ENCODE measurements at regions not wholly inside any gene's neighbourhood (a gene's known extent, or its start where the extent isn't known, plus 50 kb on each side); places are given as distances from the start of the nearest gene placed in this dataset.

DNA sequence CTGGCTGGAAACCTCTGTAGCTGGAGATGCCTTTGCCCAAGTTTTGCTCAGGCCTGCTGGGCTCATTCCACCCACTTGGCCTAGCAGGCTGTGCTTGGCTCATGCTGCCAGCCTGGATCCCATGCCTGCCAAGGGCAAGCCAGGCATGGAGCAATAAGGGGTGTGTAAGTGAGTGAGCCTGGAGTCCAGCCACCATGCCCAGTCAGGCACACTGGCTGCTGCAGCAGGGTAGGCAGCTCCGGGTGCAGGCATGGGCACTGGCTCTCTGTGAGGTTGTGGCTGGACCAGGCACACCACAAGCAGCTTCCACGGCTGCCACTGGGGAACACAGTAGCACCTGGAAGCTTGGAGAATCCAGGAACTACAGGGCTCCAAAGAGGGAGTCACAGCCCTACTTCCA, 147.7 kb upstream of the HS6ST1 start:
- H3K36me3 ChIP-seq: no peaks in the 10 kb centered on the region
- no peak overlapping the region for H3K27ac ChIP-seq
- H3K4me3 ChIP-seq: no peak overlapping the region
- TF ChIP-seq POLR2A (IDR thresholded peaks at IDR 0.05): no peak
- TF ChIP-seq, protein P1, sequence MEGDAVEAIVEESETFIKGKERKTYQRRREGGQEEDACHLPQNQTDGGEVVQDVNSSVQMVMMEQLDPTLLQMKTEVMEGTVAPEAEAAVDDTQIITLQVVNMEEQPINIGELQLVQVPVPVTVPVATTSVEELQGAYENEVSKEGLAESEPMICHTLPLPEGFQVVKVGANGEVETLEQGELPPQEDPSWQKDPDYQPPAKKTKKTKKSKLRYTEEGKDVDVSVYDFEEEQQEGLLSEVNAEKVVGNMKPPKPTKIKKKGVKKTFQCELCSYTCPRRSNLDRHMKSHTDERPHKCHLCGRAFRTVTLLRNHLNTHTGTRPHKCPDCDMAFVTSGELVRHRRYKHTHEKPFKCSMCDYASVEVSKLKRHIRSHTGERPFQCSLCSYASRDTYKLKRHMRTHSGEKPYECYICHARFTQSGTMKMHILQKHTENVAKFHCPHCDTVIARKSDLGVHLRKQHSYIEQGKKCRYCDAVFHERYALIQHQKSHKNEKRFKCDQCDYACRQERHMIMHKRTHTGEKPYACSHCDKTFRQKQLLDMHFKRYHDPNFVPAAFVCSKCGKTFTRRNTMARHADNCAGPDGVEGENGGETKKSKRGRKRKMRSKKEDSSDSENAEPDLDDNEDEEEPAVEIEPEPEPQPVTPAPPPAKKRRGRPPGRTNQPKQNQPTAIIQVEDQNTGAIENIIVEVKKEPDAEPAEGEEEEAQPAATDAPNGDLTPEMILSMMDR (IDR thresholded peaks at IDR 0.05): no peak
- H3K27me3 ChIP-seq: no peaks in the 10 kb centered on the region
- peaks cover 0 to 25% (median 11%) of the 10 kb centered on the region in 4 donors for H3K9me3 ChIP-seq
- no peak for DNase-seq
- H3K4me1 ChIP-seq: no peaks in the 10 kb centered on the region

DNA sequence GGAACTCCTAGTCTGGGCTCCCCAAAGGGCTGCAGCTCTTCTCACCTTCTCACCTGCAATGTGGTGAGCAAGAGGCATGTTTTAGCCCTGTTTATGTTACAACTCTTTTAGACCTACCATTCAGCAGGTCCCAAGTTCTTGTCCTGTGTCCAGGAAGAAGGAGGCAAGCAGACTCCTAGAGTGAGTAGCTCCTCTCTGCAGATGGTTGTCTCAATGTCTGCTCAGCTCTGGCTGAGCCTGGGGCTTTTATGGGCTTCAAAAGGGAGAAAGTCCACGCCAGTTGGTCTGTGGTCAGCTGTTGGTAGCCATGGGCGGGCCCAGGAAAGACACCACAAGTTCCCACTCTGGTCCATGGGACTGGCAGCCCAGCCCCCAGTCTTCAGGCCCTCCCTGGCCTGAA, 148.1 kb upstream of the HS6ST1 start:
- TF ChIP-seq POLR2A (IDR thresholded peaks at IDR 0.05): no peak
- TF ChIP-seq, protein P1 (IDR thresholded peaks at IDR 0.05): no peak
- H3K4me1 ChIP-seq: no peaks in the 10 kb centered on the region
- H3K36me3 ChIP-seq: no peaks in the 10 kb centered on the region
- H3K9me3 ChIP-seq: peaks cover 0 to 25% (median 11%) of the 10 kb centered on the region in 4 donors
- H3K27me3 ChIP-seq: no peaks in the 10 kb centered on the region
- DNase-seq: no peak
- H3K4me3 ChIP-seq: no peak overlapping the region
- no peak overlapping the region for H3K27ac ChIP-seq

DNA sequence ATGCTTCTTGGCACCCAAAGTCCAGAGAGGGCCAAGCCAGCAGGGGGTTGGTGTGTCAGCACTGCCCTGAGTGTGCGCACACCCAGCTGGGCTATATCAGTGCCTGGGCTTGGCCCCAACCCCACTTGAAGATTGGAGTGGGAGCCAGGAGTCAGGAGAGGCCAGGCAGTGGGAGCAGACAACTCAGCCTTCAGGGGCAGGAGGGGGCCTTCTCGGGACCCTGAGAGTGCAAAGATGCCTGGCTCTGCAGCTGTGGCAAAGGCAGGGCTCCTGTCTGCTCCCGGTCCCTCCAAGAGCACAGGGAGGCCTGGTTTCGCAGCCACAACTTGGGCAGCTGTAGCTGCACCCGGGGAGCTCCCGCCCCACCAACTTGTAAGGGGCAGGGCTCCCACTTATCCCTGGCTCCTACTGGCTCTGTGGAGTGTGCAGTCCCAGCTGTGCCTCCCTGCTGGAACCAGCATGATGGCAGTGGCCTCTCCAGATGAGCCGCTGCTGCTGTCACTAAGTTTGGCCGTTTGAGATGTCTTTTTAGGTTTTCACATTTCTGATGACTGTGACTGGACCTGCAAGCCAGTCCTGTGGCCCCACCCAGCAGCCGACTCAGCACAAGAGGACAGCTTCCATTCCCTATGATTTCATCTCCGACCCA, 148.8 kb upstream of the HS6ST1 start:
- H3K27ac ChIP-seq: no peak overlapping the region
- no peaks in the 10 kb centered on the region for H3K36me3 ChIP-seq
- TF ChIP-seq, protein P1 (IDR thresholded peaks at IDR 0.05): no peak
- no peak for TF ChIP-seq POLR2A (IDR thresholded peaks at IDR 0.05)
- no peaks in the 10 kb centered on the region for H3K27me3 ChIP-seq
- H3K4me1 ChIP-seq: no peaks in the 10 kb centered on the region
- DNase-seq: no peak
- H3K4me3 ChIP-seq: no peak overlapping the region
- peaks cover 0 to 25% (median 11%) of the 10 kb centered on the region in 4 donors for H3K9me3 ChIP-seq

DNA sequence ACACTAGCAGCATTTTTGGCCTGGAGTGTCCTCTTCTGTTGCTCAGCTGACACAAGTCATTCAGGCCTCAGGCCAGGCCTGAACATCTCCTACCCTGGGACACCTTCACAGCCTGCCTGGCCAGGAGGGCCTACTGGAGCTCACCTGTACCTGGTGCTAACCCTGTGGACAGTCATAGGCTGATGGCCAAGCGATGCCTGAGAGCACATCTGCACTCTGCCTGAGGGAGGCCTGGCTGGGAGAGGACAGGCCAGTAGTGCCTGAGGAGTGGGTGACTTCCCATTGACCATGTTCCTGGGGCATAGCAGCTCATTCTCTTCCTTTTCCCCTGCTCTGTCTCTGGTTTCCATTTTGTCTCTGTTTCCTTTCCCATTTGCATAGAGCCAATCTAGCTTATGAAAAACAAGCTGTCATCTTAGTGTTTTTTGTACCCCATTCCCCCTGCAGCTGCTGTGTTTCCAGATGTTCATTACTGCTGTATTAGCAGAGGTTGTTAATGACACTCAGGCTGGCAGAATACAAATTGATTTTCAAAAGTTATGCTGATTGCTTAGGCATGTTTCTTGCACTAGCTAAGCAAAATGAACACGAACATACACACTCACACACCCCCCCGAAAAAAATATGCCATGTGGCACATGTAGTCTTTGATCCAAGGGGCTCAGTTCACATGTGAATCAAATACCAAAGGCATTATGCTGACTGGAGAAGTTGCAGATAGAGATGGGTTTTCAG, 149.7 kb upstream of the HS6ST1 start:
- no peak for DNase-seq
- peaks cover 0 to 25% (median 11%) of the 10 kb centered on the region in 4 donors for H3K9me3 ChIP-seq
- no peaks in the 10 kb centered on the region for H3K36me3 ChIP-seq

DNA sequence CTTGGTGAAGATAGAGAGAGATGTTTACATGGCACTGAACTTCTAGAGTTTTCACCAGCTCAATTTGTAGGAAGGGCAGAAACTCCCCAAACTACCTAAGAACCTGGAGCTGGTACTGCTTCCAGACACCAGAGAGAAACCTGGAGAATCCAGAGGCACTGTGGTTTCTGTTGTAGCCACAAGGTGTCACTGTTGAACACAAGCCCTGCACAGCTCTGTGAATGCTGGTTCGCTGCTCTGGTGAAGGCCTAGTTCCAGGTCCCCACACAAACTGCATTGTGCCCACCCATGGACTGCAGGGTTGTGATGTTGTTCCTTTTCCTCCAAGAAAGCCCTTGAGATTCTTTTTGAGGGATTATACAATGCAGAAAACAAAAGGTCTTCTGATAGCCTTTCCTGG, 150.5 kb upstream of the HS6ST1 start:
- no peak for TF ChIP-seq POLR2A (IDR thresholded peaks at IDR 0.05)
- TF ChIP-seq, protein P1 (IDR thresholded peaks at IDR 0.05): peak in 3 of 6 experiments; percentile 7 to 13 (median 7)
- Histone ChIP-seq H3K36me3 (no peaks in the 10 kb centered on the region), H3K4me1 (peaks cover 0 to 8% (median 2%) of the 10 kb centered on the region in 4 donors), H3K9me3 (peaks cover 0 to 25% (median 11%) of the 10 kb centered on the region in 4 donors), H3K27ac (no peak overlapping the region), H3K4me3 (no peak overlapping the region), H3K27me3 (no peaks in the 10 kb centered on the region)
- DNase-seq: no peak

More for the DNA sequence above, 149.7 kb upstream of the HS6ST1 start:
- Histone ChIP-seq H3K27ac (no peak overlapping the region), H3K4me1 (no peaks in the 10 kb centered on the region), H3K27me3 (no peaks in the 10 kb centered on the region), H3K4me3 (no peak overlapping the region)
- TF ChIP-seq, protein P1 (IDR thresholded peaks at IDR 0.05): no peak
- TF ChIP-seq POLR2A (IDR thresholded peaks at IDR 0.05): no peak

All from Peyer's patch (tissue), 4 donors.